IMR-90 (cell line): ENCODE measurements at regions not wholly inside any gene's neighbourhood (a gene's known extent, or its start where the extent isn't known, plus 50 kb on each side); places are given as distances from the start of the nearest gene placed in this dataset.

Source experiments
- ATAC-seq: fragments of 200-7000 bp; cut with Tn5 transposase; 2 replicates; pipeline ENCODE4 v1.9.1; 2020; ENCODE audit warnings: low read depth, mild to moderate bottlenecking, moderate library complexity
- BruUV-seq: library from RNA; stranded (reverse); fragments of 400-500 nt; replicated peaks from 2 replicates; lab custom pipeline; 2021; lab: Mats Ljungman, UMichigan
- CTCF ChIA-PET: fragments of 300-600 bp; formaldehyde crosslinking; extraction: SDS; loops from one replicate; lab custom pipeline; 2021; ENCODE audit warnings: antibody characterized with exemption; lab: Yijun Ruan, JAX
- POLR2A ChIA-PET: fragments of 300-600 bp; sonication (Branson Sonifier 250); formaldehyde crosslinking; loops from one replicate; lab custom pipeline; 2022; ENCODE audit warnings: antibody characterized with exemption; ENCODE audit not compliant: unreplicated experiment; lab: Charles Lee
- DNase-seq: peaks from one replicate; pipeline ENCODE4 v3.0.0; 2013
- H2AFZ ChIP-seq: replicated peaks from 2 replicates; pipeline ENCODE3; 2013; ENCODE audit warnings: low read length, mild to moderate bottlenecking; ENCODE audit not compliant: poor library complexity
- H2AK5ac ChIP-seq: 2 replicates; pipeline ENCODE4 v1.6.1; 2013; ENCODE audit warnings: low read depth, low read length, inconsistent platforms
- H2AK9ac ChIP-seq: replicated peaks from 2 replicates; pipeline ENCODE3; 2013; ENCODE audit warnings: mild to moderate bottlenecking, low read depth, low read length, moderate library complexity; ENCODE audit not compliant: poor library complexity
- H2BK120ac ChIP-seq: 2 replicates; pipeline ENCODE4 v1.6.1; 2013; ENCODE audit warnings: low read depth, low read length, inconsistent platforms
- H2BK15ac ChIP-seq: 3 replicates; pipeline ENCODE4 v1.6.1; 2013; ENCODE audit warnings: low read depth, low read length, inconsistent platforms
- H2BK20ac ChIP-seq: 2 replicates; pipeline ENCODE4 v1.6.1; 2013; ENCODE audit warnings: low read depth, mild to moderate bottlenecking, inconsistent platforms, low read length, moderate library complexity
- H2BK5ac ChIP-seq: 2 replicates; pipeline ENCODE4 v1.6.1; 2013; ENCODE audit warnings: mild to moderate bottlenecking, low read depth, low read length, inconsistent platforms; ENCODE audit not compliant: poor library complexity, severe bottlenecking
- H3K14ac ChIP-seq: replicated peaks from 2 replicates; pipeline ENCODE4 v1.6.1; 2013; ENCODE audit warnings: low read depth, low read length, inconsistent platforms
- H3K18ac ChIP-seq: 2 replicates; pipeline ENCODE4 v1.6.1; 2013; ENCODE audit warnings: low read depth, low read length, control low read depth
- H3K23ac ChIP-seq: 2 replicates; pipeline ENCODE4 v1.6.1; 2013; ENCODE audit warnings: low read depth, low read length, inconsistent platforms
- H3K27ac ChIP-seq: 2 replicates; pipeline ENCODE4 v1.5.1; 2013; ENCODE audit warnings: mild to moderate bottlenecking, control low read depth, low read length; ENCODE audit not compliant: insufficient read depth
- H3K27me3 ChIP-seq: 2 replicates; pipeline ENCODE4 v1.6.1; 2013; ENCODE audit warnings: low read length; ENCODE audit not compliant: control insufficient read depth, insufficient read depth
- H3K36me3 ChIP-seq: 2 replicates; pipeline ENCODE4 v1.6.1; 2013; ENCODE audit warnings: low read length, mixed read lengths; ENCODE audit not compliant: control insufficient read depth, insufficient read depth
- H3K4ac ChIP-seq: 2 replicates; pipeline ENCODE4 v1.6.1; 2013; ENCODE audit warnings: low read depth, low read length, inconsistent platforms
- H3K4me1 ChIP-seq: 2 replicates; pipeline ENCODE4 v1.6.1; 2013; ENCODE audit warnings: low read length, mixed read lengths; ENCODE audit not compliant: control insufficient read depth, insufficient read depth
- H3K4me2 ChIP-seq: 2 replicates; pipeline ENCODE4 v1.6.1; 2013; ENCODE audit warnings: low read depth, mild to moderate bottlenecking, control low read depth, low read length, moderate library complexity
- H3K4me3 ChIP-seq: 2 replicates; pipeline ENCODE4 v1.5.1; 2013; ENCODE audit warnings: low read depth, mild to moderate bottlenecking, control low read depth, low read length, moderate library complexity; ENCODE audit not compliant: insufficient read depth
- H3K56ac ChIP-seq: 2 replicates; pipeline ENCODE4 v1.6.1; 2013; ENCODE audit warnings: low read length, inconsistent platforms; ENCODE audit not compliant: insufficient read depth; ENCODE audit errors: extremely low read depth
- H3K79me1 ChIP-seq, 2 experiments: 2 replicates each; pipeline ENCODE4 v1.6.1; 2013; ENCODE audit warnings: low read length in 2 of 2, inconsistent platforms in 1 of 2, low read depth in 1 of 2
- H3K9ac ChIP-seq: 2 replicates; pipeline ENCODE4 v1.6.1; 2013; ENCODE audit warnings: low read depth, low read length, control low read depth
- H3K9me1 ChIP-seq: 2 replicates; pipeline ENCODE4 v1.6.1; 2013; ENCODE audit warnings: low read length, inconsistent platforms; ENCODE audit not compliant: insufficient read depth
- H3K9me3 ChIP-seq: 2 replicates; pipeline ENCODE4 v1.6.1; 2013; ENCODE audit warnings: low read length; ENCODE audit not compliant: control insufficient read depth, insufficient read depth
- H4K20me1 ChIP-seq: 2 replicates; pipeline ENCODE4 v1.6.1; 2013; ENCODE audit warnings: low read length, inconsistent platforms; ENCODE audit not compliant: insufficient read depth
- H4K5ac ChIP-seq: 2 replicates; pipeline ENCODE4 v1.6.1; 2013; ENCODE audit warnings: mild to moderate bottlenecking, low read depth, low read length, control low read depth
- H4K8ac ChIP-seq, 2 experiments: 2 replicates each; pipeline ENCODE4 v1.6.1; 2013; ENCODE audit warnings: low read depth in 2 of 2, low read length in 2 of 2, control low read depth in 1 of 2, inconsistent platforms in 1 of 2
- H4K91ac ChIP-seq: 2 replicates; pipeline ENCODE4 v1.6.1; 2013; ENCODE audit warnings: low read depth, low read length, inconsistent platforms; ENCODE audit not compliant: insufficient read depth
- CEBPB ChIP-seq: IDR thresholded peaks from 2 replicates; pipeline ENCODE4 v1.6.1; 2012; ENCODE audit warnings: low read depth, low read length, improper control_type of control experiment
- CHD1 ChIP-seq: IDR thresholded peaks from 2 replicates; pipeline ENCODE4 v1.6.1; 2012; ENCODE audit warnings: low read depth, low read length, improper control_type of control experiment
- CTCF ChIP-seq: conservative IDR thresholded peaks from 2 replicates; pipeline ENCODE4 v1.5.1; 2012; ENCODE audit warnings: mild to moderate bottlenecking, low read depth, low read length, improper control_type of control experiment
- MAZ ChIP-seq: IDR thresholded peaks from 2 replicates; pipeline ENCODE4 v1.6.1; 2012; ENCODE audit warnings: low read depth, mild to moderate bottlenecking, low read length, improper control_type of control experiment, moderate library complexity, borderline replicate concordance
- MXI1 ChIP-seq: IDR thresholded peaks from 2 replicates; pipeline ENCODE4 v1.6.1; 2012; ENCODE audit warnings: low read depth, mild to moderate bottlenecking, low read length, moderate library complexity, borderline replicate concordance
- POLR2A ChIP-seq: IDR thresholded peaks from 2 replicates; pipeline ENCODE4 v1.6.1; 2012; ENCODE audit warnings: mild to moderate bottlenecking, low read depth, low read length
- WGBS, 2 experiments: methylation state at CpG; one replicate each; pipeline versions ENCODE4 v1.1.5 to v1.1.7; 2013; ENCODE audit warnings: missing lambda C conversion rate in 2 of 2; ENCODE audit not compliant: insufficient read length in 1 of 2; ENCODE audit errors: extremely low coverage in 2 of 2; 5-methylcytosine and 5-hydroxymethylcytosine counted together
- dilution Hi-C: fragments of 300-500 bp; cut with HindIII; formaldehyde crosslinking; loops from one replicate; pipeline ENCODE4 v1.14.3; 2018; ENCODE audit warnings: low sequenced_read_pairs; ENCODE audit not compliant: unreplicated experiment
- in situ Hi-C: fragments of 300-500 bp; cut with MboI; formaldehyde crosslinking; loops from 3 replicates; pipeline ENCODE4 v1.14.3; 2019; ENCODE audit warnings: low sequenced_read_pairs, inconsistent platforms, mixed read lengths
- intact Hi-C: fragments of 100-400 bp; cut with micrococcal nuclease; formaldehyde crosslinking; loops from 2 replicates; pipeline ENCODE4 v1.10.0; 2022
- TF ChIP-seq, protein P1 (sequence below): fragments of 150-350 bp; IDR thresholded peaks from 2 replicates; pipeline ENCODE4 v1.6.1; 2016; ENCODE audit warnings: low read depth, mild to moderate bottlenecking, low read length, moderate library complexity, borderline replicate concordance

DNA sequence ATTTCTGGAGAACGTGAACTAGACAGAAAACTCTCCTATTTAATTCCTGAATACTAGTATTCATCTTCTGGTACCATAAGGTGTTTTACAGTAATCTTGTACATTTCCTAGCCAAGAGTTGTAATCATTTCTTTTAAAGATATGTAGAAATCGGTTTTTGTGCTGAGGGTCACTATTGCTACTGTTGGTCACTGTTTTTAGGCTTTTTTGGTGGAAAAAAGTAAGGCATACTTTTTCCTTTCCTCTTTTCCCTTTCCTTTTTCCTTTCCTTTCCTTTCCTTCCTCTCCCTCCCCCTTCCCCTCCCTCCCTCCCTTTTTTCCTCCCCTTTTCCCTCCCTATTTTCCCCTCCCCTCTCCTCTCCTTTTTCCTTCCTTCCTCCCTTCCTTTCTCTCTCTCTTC, 706.4 kb upstream of the GOT2 start:
- Histone ChIP-seq H2AK5ac (no peak overlapping the region), H2BK15ac (no peak overlapping the region), H4K8ac (no peak overlapping the region), H2BK5ac (no peak overlapping the region), H3K27me3 (no peaks in the 10 kb centered on the region), H4K20me1 (no peaks in the 10 kb centered on the region), H2BK20ac (no peak overlapping the region), H3K56ac (no peak overlapping the region), H3K9me3 (no peaks in the 10 kb centered on the region), H3K4me1 (no peaks in the 10 kb centered on the region), H3K9me1 (no peaks in the 10 kb centered on the region), H3K27ac (no peak overlapping the region), H4K5ac (no peak overlapping the region), H3K14ac (no peak overlapping the region), H3K9ac (no peak overlapping the region), H3K79me1 (no peaks in the 10 kb centered on the region), H2AFZ (no peak overlapping the region), H4K91ac (no peak overlapping the region), H3K18ac (no peak overlapping the region), H3K23ac (no peak overlapping the region), H3K36me3 (no peaks in the 10 kb centered on the region), H3K4me2 (no peak overlapping the region), H3K4me3 (no peak overlapping the region), H2BK120ac (no peak overlapping the region), H3K4ac (no peak overlapping the region), H2AK9ac (no peak overlapping the region)
- dilution Hi-C loops (no loop called here), in situ Hi-C loops (no loop called here), intact Hi-C loops (no loop called here)
- no peak for TF ChIP-seq CEBPB
- TF ChIP-seq, protein P1, sequence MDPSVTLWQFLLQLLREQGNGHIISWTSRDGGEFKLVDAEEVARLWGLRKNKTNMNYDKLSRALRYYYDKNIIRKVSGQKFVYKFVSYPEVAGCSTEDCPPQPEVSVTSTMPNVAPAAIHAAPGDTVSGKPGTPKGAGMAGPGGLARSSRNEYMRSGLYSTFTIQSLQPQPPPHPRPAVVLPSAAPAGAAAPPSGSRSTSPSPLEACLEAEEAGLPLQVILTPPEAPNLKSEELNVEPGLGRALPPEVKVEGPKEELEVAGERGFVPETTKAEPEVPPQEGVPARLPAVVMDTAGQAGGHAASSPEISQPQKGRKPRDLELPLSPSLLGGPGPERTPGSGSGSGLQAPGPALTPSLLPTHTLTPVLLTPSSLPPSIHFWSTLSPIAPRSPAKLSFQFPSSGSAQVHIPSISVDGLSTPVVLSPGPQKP = no peak
- TF ChIP-seq POLR2A = no peak
- TF ChIP-seq CHD1 = no peak
- TF ChIP-seq MXI1 = no peak
- no peak for TF ChIP-seq MAZ
- TF ChIP-seq CTCF = no peak
- ChIA-PET POLR2A (no interaction called here), CTCF (no interaction called here)
- no CpG with 5 or more reads among the region's 2 CpGs for WGBS, 2 experiments
- DNase-seq = no peak
- ATAC-seq = no peak
- BruUV-seq = no TSS peak
